A549 (cell line): ENCODE measurements at regions not wholly inside any gene's neighbourhood (a gene's known extent, or its start where the extent isn't known, plus 50 kb on each side); places are given as distances from the start of the nearest gene placed in this dataset.

Experiments
- ATAC-seq, 2 experiments: fragments of 200-7000 bp in 1 of 2; fragments of >200 bp in 1 of 2; cut with Nextera tagmentation in 1 of 2; cut with Tn5 transposase in 1 of 2; 3 replicates each; pipeline versions ENCODE4 v1.8.0 to v1.9.1; 2018 to 2020; ENCODE audit warnings: mild to moderate bottlenecking in 1 of 2, moderate library complexity in 1 of 2
- CTCF ChIA-PET: fragments of 300-600 bp; sonication (Branson Sonifier 250); formaldehyde crosslinking; extraction: SDS; loops from one replicate; lab custom pipeline; 2021; ENCODE audit warnings: antibody characterized with exemption, inconsistent platforms; lab: Yijun Ruan, JAX
- POLR2A ChIA-PET: fragments of 350-600 bp; formaldehyde crosslinking; extraction: SDS; loops from one replicate; lab custom pipeline; 2021; ENCODE audit warnings: antibody characterized with exemption, inconsistent platforms; lab: Yijun Ruan, JAX
- DNase-seq, 2 experiments: peaks; one replicate each; pipeline versions ENCODE4 v3.0.0 to v3.0.0-alpha.2; 2011 to 2016; ENCODE audit warnings: low read depth in 1 of 2, low spot score in 1 of 2
- FAIRE-seq: peaks from 2 replicates; lab custom pipeline; 2011; peaks lifted over from hg19 to GRCh38; lab: Jason Lieb, UNC
- H3K27ac ChIP-seq, 2 experiments: fragments of >200 bp; sonication (Bioruptor Twin); formaldehyde crosslinking; 3 replicates each; pipeline ENCODE4 v1.5.1; 2016 to 2017
- H3K4me1 ChIP-seq: fragments of >200 bp; sonication (Bioruptor Twin); formaldehyde crosslinking; 3 replicates; pipeline ENCODE4 v1.6.1; 2016
- H3K4me2 ChIP-seq: fragments of >200 bp; sonication (Bioruptor Twin); formaldehyde crosslinking; 3 replicates; pipeline ENCODE4 v1.6.1; 2016
- H3K4me3 ChIP-seq: fragments of >200 bp; sonication (Bioruptor Twin); formaldehyde crosslinking; 3 replicates; pipeline ENCODE4 v1.5.1; 2016
- H3K9me3 ChIP-seq: fragments of >200 bp; sonication (Bioruptor Twin); formaldehyde crosslinking; 3 replicates; pipeline ENCODE4 v1.6.1; 2016
- BHLHE40 ChIP-seq: IDR thresholded peaks from 2 replicates; pipeline ENCODE4 v1.6.1; 2012; ENCODE audit warnings: low read depth, low read length, inconsistent platforms
- CBX8 ChIP-seq: fragments of 200-600 bp; sonication (generic); IDR thresholded peaks from 2 replicates; pipeline ENCODE4 v1.6.1; 2016
- CEBPB ChIP-seq, 2 experiments: fragments of >200 bp in 1 of 2; sonication (Bioruptor Twin) in 1 of 2; formaldehyde crosslinking in 1 of 2; IDR thresholded peaks; 2 replicates each; pipeline ENCODE4 v1.6.1; 2012 to 2016
- EHF ChIP-seq: fragments of 250-450 bp; sonication (Bioruptor Pico); IDR thresholded peaks from 2 replicates; pipeline ENCODE4 v1.5.0; 2020; ENCODE audit warnings: mild to moderate bottlenecking
- ESRRA ChIP-seq: fragments of 150-350 bp; IDR thresholded peaks from 2 replicates; pipeline ENCODE4 v1.6.1; 2014; ENCODE audit warnings: mild to moderate bottlenecking, low read length, borderline replicate concordance
- FOSB ChIP-seq: fragments of 250-450 bp; sonication (Bioruptor Pico); IDR thresholded peaks from 2 replicates; pipeline ENCODE4 v1.5.0; 2020; ENCODE audit warnings: mild to moderate bottlenecking, moderate library complexity
- GATA3 ChIP-seq: IDR thresholded peaks from 2 replicates; pipeline ENCODE4 v1.6.1; 2012; ENCODE audit warnings: borderline replicate concordance
- HEYL ChIP-seq: fragments of 250-450 bp; sonication (Bioruptor Pico); IDR thresholded peaks from 2 replicates; pipeline ENCODE4 v1.8.0; 2021; ENCODE audit warnings: mild to moderate bottlenecking, moderate library complexity
- HOXA7 ChIP-seq: fragments of 250-450 bp; sonication (Bioruptor Pico); IDR thresholded peaks from 2 replicates; pipeline ENCODE4 v1.5.0; 2020; ENCODE audit warnings: mild to moderate bottlenecking, moderate library complexity
- JUN ChIP-seq, 2 experiments: fragments of >200 bp; sonication (Bioruptor Twin); formaldehyde crosslinking; IDR thresholded peaks; 2 replicates in 1 of 2; 3 replicates in 1 of 2; pipeline ENCODE4 v1.6.1; 2016 to 2017
- JUNB ChIP-seq: fragments of >200 bp; sonication (Bioruptor Twin); formaldehyde crosslinking; IDR thresholded peaks from 2 replicates; pipeline ENCODE4 v1.6.1; 2016
- MAFK ChIP-seq: fragments of 450-650 bp; IDR thresholded peaks from 2 replicates; pipeline ENCODE4 v1.6.1; 2014; ENCODE audit not compliant: partially characterized antibody
- PHF8 ChIP-seq: fragments of 200-600 bp; sonication (generic); IDR thresholded peaks from 2 replicates; pipeline ENCODE4 v1.6.1; 2016; ENCODE audit warnings: low read depth, mild to moderate bottlenecking, antibody characterized with exemption, moderate library complexity, borderline replicate concordance
- POLR2AphosphoS2 ChIP-seq: conservative IDR thresholded peaks from 2 replicates; pipeline ENCODE4 v1.6.1; 2012; ENCODE audit warnings: low read length, improper control_type of control experiment, inconsistent platforms
- RCOR1 ChIP-seq: fragments of 150-350 bp; IDR thresholded peaks from 2 replicates; pipeline ENCODE4 v1.6.1; 2014; ENCODE audit warnings: antibody characterized with exemption, low read length, low read depth
- RNF2 ChIP-seq: fragments of 200-600 bp; sonication (generic); IDR thresholded peaks from 2 replicates; pipeline ENCODE4 v1.6.1; 2016; ENCODE audit warnings: low read depth, mild to moderate bottlenecking, antibody characterized with exemption, moderate library complexity, borderline replicate concordance
- SMC3 ChIP-seq: fragments of >200 bp; sonication (Bioruptor Twin); formaldehyde crosslinking; IDR thresholded peaks from 3 replicates; pipeline ENCODE4 v1.6.1; 2018; ENCODE audit warnings: inconsistent platforms
- TP53 ChIP-seq: fragments of 250-450 bp; sonication (Bioruptor Pico); IDR thresholded peaks from 2 replicates; pipeline ENCODE4 v1.5.0; 2021; ENCODE audit warnings: mild to moderate bottlenecking, moderate library complexity
- ZNF302 ChIP-seq: fragments of 250-450 bp; sonication (Bioruptor Pico); IDR thresholded peaks from 2 replicates; pipeline ENCODE4 v1.9.0; 2021; ENCODE audit warnings: inconsistent platforms, mild to moderate bottlenecking, moderate library complexity
- ZSCAN20 ChIP-seq: fragments of 250-450 bp; sonication (Bioruptor Pico); IDR thresholded peaks from 2 replicates; pipeline ENCODE4 v1.8.0; 2022; ENCODE audit warnings: mild to moderate bottlenecking, moderate library complexity
- WGBS: methylation state at CpG from one replicate; pipeline ENCODE4 v1.1.6; 2017; ENCODE audit errors: missing lambda C conversion rate; 5-methylcytosine and 5-hydroxymethylcytosine counted together
- TF ChIP-seq, protein P1 (sequence below): fragments of >200 bp; sonication (Bioruptor Twin); formaldehyde crosslinking; IDR thresholded peaks from 2 replicates; pipeline ENCODE4 v1.6.1; 2016
- TF ChIP-seq, protein P2 (sequence below): fragments of 200-600 bp; sonication (generic); IDR thresholded peaks from 2 replicates; pipeline ENCODE4 v1.6.1; 2016; ENCODE audit warnings: antibody characterized with exemption, mild to moderate bottlenecking, moderate library complexity

DNA sequence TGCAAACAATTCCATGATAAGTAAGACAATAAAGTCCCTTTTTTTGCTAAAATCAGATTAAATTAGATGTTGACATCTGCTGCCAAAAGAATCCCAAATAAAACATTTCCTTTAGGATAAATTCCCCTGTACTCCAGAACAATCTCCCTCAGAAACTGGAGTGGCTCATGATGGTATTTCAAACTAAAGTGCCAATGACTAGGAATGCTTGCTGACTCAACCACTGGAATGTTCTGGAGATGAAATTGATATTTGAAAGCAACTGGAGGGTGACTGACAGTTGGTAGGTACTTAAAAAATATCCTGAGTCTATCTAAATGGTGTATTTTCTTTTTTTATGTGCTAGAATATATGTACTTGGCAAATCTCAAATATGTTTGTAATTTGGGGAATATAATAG lies 350.1 kb upstream of the TSHZ2 start (continued):
- no peak for TF ChIP-seq ESRRA
- no peak for TF ChIP-seq CEBPB (IDR thresholded peaks at IDR 0.05)
- no peak for TF ChIP-seq JUNB
- no peak for TF ChIP-seq GATA3
- TF ChIP-seq MAFK = no peak
- no peak for TF ChIP-seq BHLHE40
- TF ChIP-seq HEYL (CRISPR knock-in tag) = no peak

DNA sequence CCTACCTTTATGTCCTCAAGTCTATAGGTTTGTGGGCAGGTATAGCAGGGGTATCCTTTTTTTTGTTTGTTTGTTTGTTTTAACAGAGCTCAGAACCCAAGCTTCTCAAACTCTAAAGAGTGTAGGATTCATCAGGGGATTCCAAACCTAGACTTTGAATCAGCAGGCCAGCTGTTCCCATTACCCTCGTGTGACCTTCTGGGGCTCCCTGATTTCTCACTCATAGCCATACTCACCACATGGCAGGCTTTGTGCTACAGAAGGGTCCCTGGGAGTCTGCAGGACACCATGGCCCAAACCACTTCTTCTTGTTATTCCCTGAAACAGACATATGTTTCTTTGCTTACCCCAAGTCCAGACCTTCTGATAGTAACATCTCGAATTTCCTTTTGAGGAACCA lies 350.8 kb upstream of the TSHZ2 start:
- no peaks in the 10 kb centered on the region for H3K9me3 ChIP-seq
- no peak for FAIRE-seq
- no peak overlapping the region for H3K27ac ChIP-seq
- POLR2A ChIA-PET = no interaction called here
- H3K4me2 ChIP-seq = no peak overlapping the region
- CTCF ChIA-PET = no interaction called here
- no peak for TF ChIP-seq SMC3
- TF ChIP-seq, protein P1, sequence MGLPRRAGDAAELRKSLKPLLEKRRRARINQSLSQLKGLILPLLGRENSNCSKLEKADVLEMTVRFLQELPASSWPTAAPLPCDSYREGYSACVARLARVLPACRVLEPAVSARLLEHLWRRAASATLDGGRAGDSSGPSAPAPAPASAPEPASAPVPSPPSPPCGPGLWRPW = no peak
- TF ChIP-seq, all 56 proteins: peak for 0
- no peaks in the 10 kb centered on the region for H3K4me1 ChIP-seq
- H3K4me3 ChIP-seq = no peak overlapping the region
- ATAC-seq = no peak
- no peak for DNase-seq
- WGBS = 2% methylated on average over 2 of the region's 2 CpGs

DNA sequence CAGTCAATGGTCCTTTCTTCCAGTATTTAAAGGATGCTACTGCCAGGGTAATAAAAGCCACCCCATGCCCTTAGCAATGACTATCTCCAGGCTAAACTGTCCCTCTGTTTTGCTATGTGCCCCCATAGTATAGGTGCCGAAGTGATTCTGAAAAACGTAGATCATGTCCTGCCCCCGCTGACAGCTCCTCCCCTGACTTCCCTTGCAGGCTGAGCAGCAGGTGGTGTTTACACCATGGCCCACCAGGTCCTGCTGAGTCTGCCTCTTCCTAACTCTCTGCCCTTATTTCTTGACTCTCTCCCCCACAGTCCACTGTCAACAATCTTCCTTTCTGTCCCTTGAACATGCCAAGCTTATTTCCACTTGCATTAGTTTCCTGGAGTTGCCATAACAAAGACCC lies 352.5 kb upstream of the TSHZ2 start:
- CTCF ChIA-PET = no interaction called here
- no peak for DNase-seq
- Histone ChIP-seq H3K27ac (no peak overlapping the region), H3K4me2 (no peak overlapping the region), H3K9me3 (no peaks in the 10 kb centered on the region), H3K4me3 (no peak overlapping the region), H3K4me1 (no peaks in the 10 kb centered on the region)
- no peak for ATAC-seq
- WGBS = 0% methylated on average over 3 of the region's 3 CpGs
- TF ChIP-seq ZSCAN20 (CRISPR knock-in tag) (no peak), EHF (CRISPR knock-in tag) (no peak)
- POLR2A ChIA-PET = no interaction called here
- FAIRE-seq = no peak

DNA sequence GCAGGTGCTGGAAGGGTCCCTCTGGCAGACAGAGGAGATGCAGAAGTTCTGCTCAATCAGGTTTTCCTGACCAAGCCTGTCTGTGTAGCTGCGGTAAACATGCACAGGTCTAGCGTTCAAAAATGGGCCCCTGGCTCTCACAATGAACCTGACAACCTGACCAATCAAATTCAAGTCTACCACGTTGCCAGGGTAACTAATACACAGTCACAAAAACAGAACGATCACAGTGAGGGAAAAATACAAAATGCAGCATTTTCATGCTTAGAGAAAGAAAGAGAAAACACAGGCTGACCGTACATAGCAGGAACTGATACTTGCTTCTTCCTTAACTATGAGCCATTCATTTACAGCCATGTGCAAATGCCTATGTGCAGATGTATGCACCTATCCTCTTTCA lies 353.1 kb upstream of the TSHZ2 start:
- POLR2A ChIA-PET = no interaction called here
- TF ChIP-seq CBX8 (no peak), RNF2 (no peak), JUN (IDR thresholded peaks at IDR 0.05) (no peak), FOSB (CRISPR knock-in tag) (no peak), TP53 (CRISPR knock-in tag) (no peak), POLR2AphosphoS2 (no peak), RCOR1 (no peak), HEYL (CRISPR knock-in tag) (no peak), HOXA7 (CRISPR knock-in tag) (no peak), MAFK (no peak), ZNF302 (no peak), PHF8 (no peak)
- TF ChIP-seq, protein P2, sequence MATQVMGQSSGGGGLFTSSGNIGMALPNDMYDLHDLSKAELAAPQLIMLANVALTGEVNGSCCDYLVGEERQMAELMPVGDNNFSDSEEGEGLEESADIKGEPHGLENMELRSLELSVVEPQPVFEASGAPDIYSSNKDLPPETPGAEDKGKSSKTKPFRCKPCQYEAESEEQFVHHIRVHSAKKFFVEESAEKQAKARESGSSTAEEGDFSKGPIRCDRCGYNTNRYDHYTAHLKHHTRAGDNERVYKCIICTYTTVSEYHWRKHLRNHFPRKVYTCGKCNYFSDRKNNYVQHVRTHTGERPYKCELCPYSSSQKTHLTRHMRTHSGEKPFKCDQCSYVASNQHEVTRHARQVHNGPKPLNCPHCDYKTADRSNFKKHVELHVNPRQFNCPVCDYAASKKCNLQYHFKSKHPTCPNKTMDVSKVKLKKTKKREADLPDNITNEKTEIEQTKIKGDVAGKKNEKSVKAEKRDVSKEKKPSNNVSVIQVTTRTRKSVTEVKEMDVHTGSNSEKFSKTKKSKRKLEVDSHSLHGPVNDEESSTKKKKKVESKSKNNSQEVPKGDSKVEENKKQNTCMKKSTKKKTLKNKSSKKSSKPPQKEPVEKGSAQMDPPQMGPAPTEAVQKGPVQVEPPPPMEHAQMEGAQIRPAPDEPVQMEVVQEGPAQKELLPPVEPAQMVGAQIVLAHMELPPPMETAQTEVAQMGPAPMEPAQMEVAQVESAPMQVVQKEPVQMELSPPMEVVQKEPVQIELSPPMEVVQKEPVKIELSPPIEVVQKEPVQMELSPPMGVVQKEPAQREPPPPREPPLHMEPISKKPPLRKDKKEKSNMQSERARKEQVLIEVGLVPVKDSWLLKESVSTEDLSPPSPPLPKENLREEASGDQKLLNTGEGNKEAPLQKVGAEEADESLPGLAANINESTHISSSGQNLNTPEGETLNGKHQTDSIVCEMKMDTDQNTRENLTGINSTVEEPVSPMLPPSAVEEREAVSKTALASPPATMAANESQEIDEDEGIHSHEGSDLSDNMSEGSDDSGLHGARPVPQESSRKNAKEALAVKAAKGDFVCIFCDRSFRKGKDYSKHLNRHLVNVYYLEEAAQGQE = no peak
- TF ChIP-seq, all 56 proteins: peak for 0
- no peak overlapping the region for H3K4me2 ChIP-seq
- no peak overlapping the region for H3K4me3 ChIP-seq
- H3K27ac ChIP-seq = no peak overlapping the region
- DNase-seq (no peak), ATAC-seq (no peak), FAIRE-seq (no peak)
- CTCF ChIA-PET = no interaction called here
- H3K4me1 ChIP-seq = no peaks in the 10 kb centered on the region
- WGBS = 5% methylated on average over 5 of the region's 5 CpGs
- no peaks in the 10 kb centered on the region for H3K9me3 ChIP-seq
